OCI-LY7 (cell line): ENCODE measurements at regions not wholly inside any gene's neighbourhood (a gene's known extent, or its start where the extent isn't known, plus 50 kb on each side); places are given as distances from the start of the nearest gene placed in this dataset.

ENCODE experiments used
- EZH2phosphoT487 ChIP-seq: fragments of 200-600 bp; sonication (generic); IDR thresholded peaks from 2 replicates; pipeline ENCODE4 v1.6.1; 2018; ENCODE audit warnings: low read depth, borderline replicate concordance, mild to moderate bottlenecking, mixed run types, antibody characterized with exemption, low read length, moderate library complexity, mixed read lengths
- TF ChIP-seq, protein P1 (sequence below): fragments of 200-600 bp; sonication (generic); conservative IDR thresholded peaks from 2 replicates; pipeline ENCODE4 v1.5.1; 2014; ENCODE audit warnings: mild to moderate bottlenecking, antibody characterized with exemption, low read length, moderate library complexity, mixed read lengths

DNA sequence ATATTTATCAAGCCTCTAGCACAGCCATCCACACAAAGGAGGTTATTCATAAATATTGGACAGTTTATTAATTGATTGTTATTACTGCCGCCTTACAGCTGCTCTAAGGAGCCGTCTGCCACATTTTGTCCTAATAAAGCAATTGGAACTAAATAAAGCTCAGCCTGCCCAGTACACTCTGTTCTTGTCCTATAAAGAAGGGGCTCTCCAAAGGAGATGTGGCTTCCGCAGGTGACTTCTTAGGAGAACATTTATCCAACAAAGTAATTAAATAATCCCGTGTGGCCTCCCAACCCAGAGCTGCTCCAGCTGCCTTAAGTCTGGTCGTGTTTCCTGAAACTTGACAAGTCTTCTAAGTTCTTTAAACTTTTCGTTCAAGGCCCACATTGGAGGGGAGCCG, 497.7 kb downstream of the NPHP4 start:
- no peak for TF ChIP-seq EZH2phosphoT487
- TF ChIP-seq, protein P1, sequence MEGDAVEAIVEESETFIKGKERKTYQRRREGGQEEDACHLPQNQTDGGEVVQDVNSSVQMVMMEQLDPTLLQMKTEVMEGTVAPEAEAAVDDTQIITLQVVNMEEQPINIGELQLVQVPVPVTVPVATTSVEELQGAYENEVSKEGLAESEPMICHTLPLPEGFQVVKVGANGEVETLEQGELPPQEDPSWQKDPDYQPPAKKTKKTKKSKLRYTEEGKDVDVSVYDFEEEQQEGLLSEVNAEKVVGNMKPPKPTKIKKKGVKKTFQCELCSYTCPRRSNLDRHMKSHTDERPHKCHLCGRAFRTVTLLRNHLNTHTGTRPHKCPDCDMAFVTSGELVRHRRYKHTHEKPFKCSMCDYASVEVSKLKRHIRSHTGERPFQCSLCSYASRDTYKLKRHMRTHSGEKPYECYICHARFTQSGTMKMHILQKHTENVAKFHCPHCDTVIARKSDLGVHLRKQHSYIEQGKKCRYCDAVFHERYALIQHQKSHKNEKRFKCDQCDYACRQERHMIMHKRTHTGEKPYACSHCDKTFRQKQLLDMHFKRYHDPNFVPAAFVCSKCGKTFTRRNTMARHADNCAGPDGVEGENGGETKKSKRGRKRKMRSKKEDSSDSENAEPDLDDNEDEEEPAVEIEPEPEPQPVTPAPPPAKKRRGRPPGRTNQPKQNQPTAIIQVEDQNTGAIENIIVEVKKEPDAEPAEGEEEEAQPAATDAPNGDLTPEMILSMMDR = no peak
